ENCODE measurements at regions not wholly inside any gene's neighbourhood (a gene's known extent, or its start where the extent isn't known, plus 50 kb on each side); places are given as distances from the start of the nearest gene placed in this dataset.

DNA sequence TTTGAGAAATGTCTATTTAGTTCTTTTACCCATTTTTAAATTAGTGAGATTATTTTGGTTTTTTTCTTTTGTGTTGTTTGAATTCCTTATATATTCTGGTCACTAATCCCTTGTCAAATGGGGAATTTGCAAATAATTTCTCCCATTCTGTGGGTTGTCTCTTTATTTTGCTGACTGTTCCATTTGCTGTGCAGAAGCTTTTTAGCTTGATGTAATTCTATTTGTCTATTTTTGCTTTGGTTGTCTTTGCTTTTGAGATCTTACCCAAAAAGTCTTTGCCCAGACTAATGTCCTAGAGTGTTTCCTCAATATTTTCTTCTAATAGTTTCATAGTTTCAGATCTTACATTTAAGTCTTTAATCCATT, 472.9 kb downstream of the TBL1XR1 start:
- TF ChIP-seq CTCF (optimal IDR thresholded peaks at IDR 0.05 in 1 of 3, IDR thresholded peaks at IDR 0.05 in 1 of 3, conservative IDR thresholded peaks at IDR 0.05 in 1 of 3; ENCODE audit: extremely low read depth in 1 of 3, insufficient read depth in 2 of 3, low read length in 3 of 3): no peak
- no peak for TF ChIP-seq EZH2 (IDR thresholded peaks at IDR 0.05; ENCODE audit: low read length)
